ENCODE measurements at regions not wholly inside any gene's neighbourhood (a gene's known extent, or its start where the extent isn't known, plus 50 kb on each side); places are given as distances from the start of the nearest gene placed in this dataset.

- POLR2A ChIA-PET, result no interaction called here
- no peak for FAIRE-seq
- in situ Hi-C loops (cut with MboI), result no loop called here
Measured at GRCh38 chr2:8260213-8260612, 421.6 kb upstream of the ID2 start.

DNA sequence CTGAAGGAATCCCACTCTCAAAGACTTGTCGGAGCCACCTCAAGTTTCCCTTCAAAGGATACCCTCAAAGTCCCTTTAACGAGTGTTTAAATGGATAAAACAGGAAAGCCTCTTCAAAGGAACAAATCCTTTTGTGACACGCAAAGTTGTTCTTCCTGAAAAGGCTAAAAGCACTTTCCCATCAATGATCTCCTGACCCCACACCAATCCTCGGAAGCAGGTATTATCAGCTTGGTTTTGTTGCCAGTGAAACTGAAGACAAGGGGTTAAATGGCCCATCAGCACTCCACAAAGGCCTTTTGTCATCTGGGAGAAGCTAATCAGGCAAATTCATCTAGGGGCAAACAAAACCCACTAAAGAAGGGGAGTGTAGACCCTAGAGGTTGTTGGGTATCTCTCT is 418.0 kb upstream of the ID2 start:
- no peak overlapping the region for H3K4me2 ChIP-seq (ENCODE audit: insufficient read depth, low read length)
- H3K27ac ChIP-seq (ENCODE audit: extremely low read depth, low read depth, low read length), result no peak overlapping the region
- no peaks in the 10 kb centered on the region for H3K79me2 ChIP-seq (ENCODE audit: control insufficient read depth, insufficient read depth, low read length)
- H3K9ac ChIP-seq (ENCODE audit: insufficient read depth in 1 of 2, low read depth in 2 of 2, low read length in 2 of 2), result no peak overlapping the region
- H3K36me3 ChIP-seq (ENCODE audit: control insufficient read depth, insufficient read depth, low read length), result no peaks in the 10 kb centered on the region
- CTCF ChIA-PET (ENCODE audit: low intra/inter-chr PET ratio), result no interaction called here
- in situ Hi-C loops (cut with MboI) (no loop called here), intact Hi-C loops (cut with micrococcal nuclease) (no loop called here)
- no peak overlapping the region for H2AFZ ChIP-seq (ENCODE audit: low read depth, low read length)
- no peaks in the 10 kb centered on the region for H3K9me1 ChIP-seq (ENCODE audit: control insufficient read depth, insufficient read depth, low read length)
- H4K20me1 ChIP-seq (replicated peaks; ENCODE audit: control insufficient read depth, insufficient read depth, low read length), result 0 out of 2 replicates have a peak, but pooled peaks cover 4% of the 10 kb centered on the region
- no peak for ATAC-seq
- 0% methylated on average over 4 of the region's 4 CpGs for WGBS (ENCODE audit: insufficient coverage, low coverage, missing lambda C conversion rate)
- no peak for DNase-seq (ENCODE audit: extremely low read depth in 1 of 4, low spot score in 3 of 4)
- FAIRE-seq, result no peak
- no peak overlapping the region for H3K4me3 ChIP-seq
- H3K4me1 ChIP-seq (replicated peaks in 1 of 2; ENCODE audit: control insufficient read depth in 2 of 2, insufficient read depth in 2 of 2, low read length in 2 of 2), result no peaks in the 10 kb centered on the region
- peaks cover 2 to 5% of the 10 kb centered on the region in 2 experiments; a peak in 3 of 5 replicates for H3K27me3 ChIP-seq (ENCODE audit: control insufficient read depth in 2 of 2, insufficient read depth in 2 of 2, low read length in 2 of 2)
- no TSS peak for BruUV-seq (replicated peaks)
- POLR2A ChIA-PET, result interaction anchor here (0.7 kb wide), 1 partner anchor 1111 kb away, joined by 3 read pairs; no protein-coding TSS in a partner anchor
- H3K9me3 ChIP-seq (replicated peaks; ENCODE audit: control insufficient read depth, insufficient read depth, low read depth, low read length), result no peaks in the 10 kb centered on the region
- TF ChIP-seq MEF2D (tag; conservative IDR thresholded peaks at IDR 0.05; ENCODE audit: low read depth) (no peak), YBX1 (IDR thresholded peaks at IDR 0.05) (no peak), ZNF143 (CRISPR knock-in tag; IDR thresholded peaks at IDR 0.05) (no peak), ELK1 (CRISPR knock-in tag; IDR thresholded peaks at IDR 0.05) (no peak), PRMT5 (CRISPR knock-in tag; IDR thresholded peaks at IDR 0.05) (no peak), CBX8 (IDR thresholded peaks at IDR 0.05; ENCODE audit: borderline replicate concordance, extremely low read depth, low read depth, low read length, poor library complexity, severe bottlenecking) (no peak)
- TF ChIP-seq, protein P1, sequence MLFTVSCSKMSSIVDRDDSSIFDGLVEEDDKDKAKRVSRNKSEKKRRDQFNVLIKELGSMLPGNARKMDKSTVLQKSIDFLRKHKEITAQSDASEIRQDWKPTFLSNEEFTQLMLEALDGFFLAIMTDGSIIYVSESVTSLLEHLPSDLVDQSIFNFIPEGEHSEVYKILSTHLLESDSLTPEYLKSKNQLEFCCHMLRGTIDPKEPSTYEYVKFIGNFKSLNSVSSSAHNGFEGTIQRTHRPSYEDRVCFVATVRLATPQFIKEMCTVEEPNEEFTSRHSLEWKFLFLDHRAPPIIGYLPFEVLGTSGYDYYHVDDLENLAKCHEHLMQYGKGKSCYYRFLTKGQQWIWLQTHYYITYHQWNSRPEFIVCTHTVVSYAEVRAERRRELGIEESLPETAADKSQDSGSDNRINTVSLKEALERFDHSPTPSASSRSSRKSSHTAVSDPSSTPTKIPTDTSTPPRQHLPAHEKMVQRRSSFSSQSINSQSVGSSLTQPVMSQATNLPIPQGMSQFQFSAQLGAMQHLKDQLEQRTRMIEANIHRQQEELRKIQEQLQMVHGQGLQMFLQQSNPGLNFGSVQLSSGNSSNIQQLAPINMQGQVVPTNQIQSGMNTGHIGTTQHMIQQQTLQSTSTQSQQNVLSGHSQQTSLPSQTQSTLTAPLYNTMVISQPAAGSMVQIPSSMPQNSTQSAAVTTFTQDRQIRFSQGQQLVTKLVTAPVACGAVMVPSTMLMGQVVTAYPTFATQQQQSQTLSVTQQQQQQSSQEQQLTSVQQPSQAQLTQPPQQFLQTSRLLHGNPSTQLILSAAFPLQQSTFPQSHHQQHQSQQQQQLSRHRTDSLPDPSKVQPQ (CRISPR knock-in tag; IDR thresholded peaks at IDR 0.05; ENCODE audit: borderline replicate concordance), result no peak

More at GRCh38 chr2:8260213-8260612, 421.6 kb upstream of the ID2 start:
- no peaks in the 10 kb centered on the region for H3K9me1 ChIP-seq (ENCODE audit: control insufficient read depth, insufficient read depth, low read length)
- no peaks in the 10 kb centered on the region for H3K9me3 ChIP-seq (replicated peaks; ENCODE audit: control insufficient read depth, insufficient read depth, low read depth, low read length)
- H3K36me3 ChIP-seq (ENCODE audit: control insufficient read depth, insufficient read depth, low read length), result no peaks in the 10 kb centered on the region
- no peak overlapping the region for H2AFZ ChIP-seq (ENCODE audit: low read depth, low read length)
- H3K4me2 ChIP-seq (ENCODE audit: insufficient read depth, low read length), result no peak overlapping the region
- peaks cover 8 to 10% of the 10 kb centered on the region in 2 experiments; a peak in 4 of 5 replicates for H3K27me3 ChIP-seq (ENCODE audit: control insufficient read depth in 2 of 2, insufficient read depth in 2 of 2, low read length in 2 of 2)
- no TSS peak for BruUV-seq (replicated peaks)
- H3K4me1 ChIP-seq (replicated peaks in 1 of 2; ENCODE audit: control insufficient read depth in 2 of 2, insufficient read depth in 2 of 2, low read length in 2 of 2), result no peaks in the 10 kb centered on the region
- no peak for TF ChIP-seq SIX5 (IDR thresholded peaks at IDR 0.05; ENCODE audit: borderline replicate concordance in 1 of 2, insufficient read depth in 1 of 2, low read depth in 1 of 2, low read length in 2 of 2)
- no peak for TF ChIP-seq CREB1 (IDR thresholded peaks at IDR 0.05)
- TF ChIP-seq CREB1 (CRISPR knock-in tag; IDR thresholded peaks at IDR 0.05), result no peak
- TF ChIP-seq ZNF57 (CRISPR knock-in tag; IDR thresholded peaks at IDR 0.05), result no peak
- TF ChIP-seq ARID1B (IDR thresholded peaks at IDR 0.05), result no peak
- TF ChIP-seq SMARCE1 (IDR thresholded peaks at IDR 0.05), result no peak
- no peak for TF ChIP-seq CHD1 (IDR thresholded peaks at IDR 0.05; ENCODE audit: low read length)
- no peak for TF ChIP-seq TBP (optimal IDR thresholded peaks at IDR 0.05; ENCODE audit: low read depth, low read length)
- no peak for TF ChIP-seq ZSCAN29 (IDR thresholded peaks at IDR 0.05)
- H3K9ac ChIP-seq (ENCODE audit: insufficient read depth in 1 of 2, low read depth in 2 of 2, low read length in 2 of 2), result no peak overlapping the region
- intact Hi-C loops (cut with micrococcal nuclease), result no loop called here
- no peaks in the 10 kb centered on the region for H3K79me2 ChIP-seq (ENCODE audit: control insufficient read depth, insufficient read depth, low read length)
- no peak overlapping the region for H3K4me3 ChIP-seq
- CTCF ChIA-PET (ENCODE audit: low intra/inter-chr PET ratio), result no interaction called here
- DNase-seq (ENCODE audit: extremely low read depth in 1 of 4, low spot score in 3 of 4) (no peak), ATAC-seq (no peak)
- no peak overlapping the region for H3K27ac ChIP-seq (ENCODE audit: extremely low read depth, low read depth, low read length)
- 0 out of 2 replicates have a peak, but pooled peaks cover 4% of the 10 kb centered on the region for H4K20me1 ChIP-seq (replicated peaks; ENCODE audit: control insufficient read depth, insufficient read depth, low read length)
- 3% methylated on average over 11 of the region's 11 CpGs for WGBS (ENCODE audit: insufficient coverage, low coverage, missing lambda C conversion rate)

Data from K562 (cell line).